A172 (cell line): ENCODE measurements at regions not wholly inside any gene's neighbourhood (a gene's known extent, or its start where the extent isn't known, plus 50 kb on each side); places are given as distances from the start of the nearest gene placed in this dataset.

Experiments used
- DNase-seq: peaks from one replicate; pipeline ENCODE4 v3.0.0-alpha.2; 2015; ENCODE audit warnings: low spot score

DNA sequence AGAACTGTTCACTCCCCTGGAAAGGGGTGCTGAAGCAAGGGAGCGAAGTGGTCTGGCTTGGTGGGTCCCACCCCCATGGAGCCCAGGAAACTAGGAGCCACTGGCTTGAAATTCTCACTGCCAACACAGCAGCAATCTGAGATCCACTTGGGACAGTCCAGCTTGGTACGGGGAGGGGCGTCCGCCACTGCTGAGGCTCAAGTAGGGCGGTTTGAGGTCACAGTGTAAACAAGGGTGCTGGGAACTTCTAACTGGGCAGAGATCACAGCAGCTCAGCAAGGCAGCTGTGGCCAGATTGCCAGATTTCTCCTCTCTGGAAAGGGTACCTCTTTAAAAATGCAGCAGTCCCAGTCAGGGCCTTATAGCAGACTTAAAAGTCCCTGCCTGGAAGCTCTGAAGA lies 53.9 kb upstream of the GALNTL6 start:
- no peak for DNase-seq

DNA sequence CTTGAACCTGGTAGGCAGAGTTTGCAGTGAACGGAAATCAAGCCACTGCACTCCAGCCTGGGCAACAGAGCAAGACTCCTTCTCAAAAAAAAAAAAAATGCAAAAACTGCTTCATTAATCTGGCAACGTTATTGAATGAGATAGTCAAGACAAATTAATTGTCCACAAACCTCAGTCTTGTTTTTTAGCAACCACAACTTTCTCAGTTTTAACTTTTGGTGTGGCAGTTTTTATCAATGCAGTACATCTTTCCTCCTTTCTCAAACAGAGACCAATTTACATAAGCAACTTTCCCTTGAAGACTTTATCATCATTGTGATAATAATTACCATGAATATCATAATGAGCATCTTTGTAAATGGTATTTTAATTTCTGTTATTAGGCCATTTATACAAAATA lies 61.7 kb upstream of the GALNTL6 start:
- DNase-seq, result no peak

DNA sequence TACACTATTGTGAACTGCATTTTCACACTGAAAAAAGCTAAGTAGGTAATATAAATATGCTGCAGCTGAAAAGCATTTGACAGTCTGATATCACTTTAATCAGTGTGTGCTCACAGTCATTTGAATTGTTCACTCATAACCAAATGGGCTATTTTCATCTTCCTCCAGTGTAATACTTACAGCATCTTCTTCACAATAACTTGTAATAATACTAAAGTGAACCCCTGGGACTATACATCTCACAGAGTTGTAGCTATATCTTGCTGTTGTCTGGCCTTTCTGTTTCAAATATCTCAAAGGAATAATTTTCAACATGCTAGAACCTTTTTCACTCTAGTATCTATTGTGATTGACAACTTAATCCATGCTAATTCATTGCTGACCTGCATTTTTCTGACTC lies 66.8 kb upstream of the GALNTL6 start:
- DNase-seq, result no peak

DNA sequence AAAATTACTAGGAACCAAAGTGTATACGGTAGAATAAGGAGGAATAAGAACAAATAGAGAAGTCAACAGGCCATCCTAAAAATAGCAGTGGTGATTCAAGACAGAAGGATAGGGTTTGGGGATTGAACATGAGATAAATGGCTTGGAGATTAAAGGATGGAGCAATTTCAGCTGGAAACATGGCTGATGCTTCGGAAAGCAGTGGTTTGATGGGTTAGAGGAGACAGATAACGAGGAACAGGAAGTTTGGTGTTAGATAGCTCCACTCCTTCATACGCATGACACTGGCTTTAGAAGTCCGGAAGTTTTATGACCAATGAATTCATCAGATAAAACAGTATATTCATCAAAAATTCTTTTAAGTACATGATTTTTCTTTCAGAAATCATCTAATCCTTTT lies 70.8 kb upstream of the GALNTL6 start:
- no peak for DNase-seq

DNA sequence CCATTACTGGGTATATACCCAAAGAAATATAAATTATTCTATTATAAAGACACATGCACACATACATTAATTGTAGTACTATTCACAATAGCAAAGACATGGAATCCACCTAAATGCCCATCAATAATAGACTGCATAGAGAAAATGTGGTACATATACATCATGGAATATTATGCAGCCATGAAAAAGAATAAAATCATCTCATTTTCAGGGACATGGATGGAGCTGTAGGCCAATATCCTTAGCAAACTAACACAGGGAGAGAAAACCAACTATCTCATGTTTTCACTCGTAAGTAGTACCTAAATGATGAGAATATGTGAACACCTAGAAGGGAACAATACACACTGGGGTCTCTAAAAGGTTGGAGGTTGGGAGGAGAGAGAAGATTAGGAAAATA lies 86.0 kb upstream of the GALNTL6 start:
- DNase-seq, result no peak

DNA sequence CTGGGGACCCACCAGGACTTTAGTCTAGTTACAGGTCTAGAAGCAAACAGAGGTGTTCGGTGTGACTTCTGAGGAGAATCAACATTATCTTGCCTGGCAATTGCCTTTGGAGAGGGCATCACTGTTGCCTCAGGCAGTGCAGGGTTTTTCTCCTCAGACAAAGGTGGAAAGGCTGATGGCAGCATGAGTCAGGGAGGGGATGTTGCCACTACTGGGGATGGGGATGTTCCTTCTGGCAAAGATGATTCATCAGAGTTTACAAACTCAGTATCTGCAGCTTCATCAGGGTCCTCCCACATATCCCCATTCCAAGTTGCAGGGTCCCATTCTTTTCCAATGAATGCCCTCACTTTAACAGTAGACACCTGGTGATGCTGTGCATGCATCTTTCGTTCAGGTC lies 91.3 kb upstream of the GALNTL6 start:
- DNase-seq, result no peak

DNA sequence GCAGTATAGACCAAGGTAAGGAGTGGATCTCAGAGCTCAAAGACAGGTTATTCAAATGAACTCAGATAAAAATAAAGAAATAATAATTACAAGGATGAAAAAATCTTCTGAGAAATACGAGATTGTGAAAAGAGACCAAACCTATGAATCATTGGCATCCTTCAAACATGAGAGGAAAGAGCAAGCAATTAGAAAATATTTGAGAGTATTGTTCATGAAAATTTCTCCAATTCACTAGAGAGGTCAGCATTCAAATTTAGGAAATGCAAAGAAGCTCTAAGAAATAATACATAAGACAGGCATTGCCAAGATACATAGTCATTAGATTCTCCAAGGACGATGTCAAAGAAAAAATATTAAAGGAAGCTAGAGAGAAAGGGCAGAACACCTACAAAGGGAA lies 93.5 kb upstream of the GALNTL6 start:
- DNase-seq, result peak; percentile 2

DNA sequence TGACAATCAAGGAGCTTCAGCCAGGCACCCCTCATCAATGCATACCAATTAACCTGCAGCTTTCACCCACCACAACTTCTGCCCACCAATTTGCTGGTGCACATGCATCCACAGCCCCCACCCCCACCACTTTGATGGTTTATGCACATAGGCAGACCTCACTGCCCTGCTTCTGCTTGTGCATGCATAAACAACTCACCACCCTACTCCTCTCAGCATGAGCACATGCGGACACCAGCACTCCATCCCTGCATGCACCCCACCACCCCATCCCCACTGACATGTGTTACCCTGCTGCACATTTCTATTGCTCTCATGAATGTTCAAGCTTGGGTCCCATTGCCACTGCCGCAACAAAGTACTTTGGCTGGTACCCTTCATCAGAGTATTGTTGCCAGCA lies 94.5 kb upstream of the GALNTL6 start:
- DNase-seq, result no peak

DNA sequence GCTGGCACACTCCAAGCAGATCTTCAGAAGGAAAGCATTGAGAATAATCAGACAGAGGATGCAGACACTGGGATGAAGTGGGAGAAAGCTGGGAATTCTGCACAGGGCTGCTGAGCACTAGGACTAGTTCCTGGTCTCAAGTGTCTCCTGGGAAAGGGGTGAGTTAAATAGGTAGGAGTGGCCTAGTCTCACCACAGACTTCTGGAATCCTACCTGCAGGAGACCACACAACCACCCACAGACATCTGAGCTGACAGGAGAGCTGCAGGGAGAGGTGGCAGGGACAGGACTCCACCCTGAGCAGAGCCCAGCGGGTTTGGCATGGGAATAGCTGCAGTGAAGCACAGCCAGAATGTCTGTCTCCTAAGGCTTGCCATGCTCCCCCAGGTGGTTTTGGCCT lies 95.1 kb upstream of the GALNTL6 start:
- DNase-seq, result no peak

DNA sequence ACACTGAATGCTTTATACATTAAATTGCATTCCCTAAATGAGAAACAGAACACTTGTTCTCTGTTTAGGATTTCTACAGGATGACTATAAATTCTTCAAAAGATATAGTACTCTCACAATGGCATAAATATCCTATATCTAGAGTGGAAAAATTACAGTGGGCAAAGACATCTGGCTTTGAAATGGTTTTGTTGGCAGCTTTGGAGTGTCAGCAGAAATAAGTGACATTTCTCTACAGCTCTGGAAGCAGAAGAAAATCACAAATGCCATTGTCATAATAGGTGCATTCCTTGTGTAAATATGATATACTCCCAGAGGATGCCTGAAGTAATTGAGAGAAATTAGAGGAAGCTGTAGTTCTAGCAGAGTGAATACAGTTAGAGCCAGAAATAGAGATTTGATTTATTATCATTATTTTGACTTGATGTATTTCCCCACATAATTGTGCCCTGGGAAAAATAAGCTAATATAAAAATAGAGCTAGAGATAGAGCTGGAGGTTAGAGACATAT lies 95.9 kb upstream of the GALNTL6 start:
- no peak for DNase-seq

DNA sequence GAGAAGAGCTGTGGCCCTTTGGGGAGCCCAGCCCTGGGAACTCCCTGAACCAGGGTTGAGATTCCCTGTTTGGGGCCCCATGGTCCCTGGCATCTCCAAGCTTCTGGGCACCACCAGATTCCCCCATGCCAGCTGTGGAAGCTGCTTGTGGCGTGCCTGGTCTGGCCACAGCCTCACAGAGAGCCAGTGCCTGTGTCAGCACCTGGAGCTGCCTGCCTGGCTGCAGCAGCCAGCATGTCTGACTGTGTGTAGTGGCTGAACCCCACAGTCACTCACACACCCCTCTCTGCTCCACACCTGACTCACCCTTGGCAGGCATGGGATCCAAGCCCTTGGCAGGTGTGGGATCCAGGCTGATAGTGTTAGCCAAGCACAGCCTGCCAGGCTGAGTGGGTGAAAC lies 97.2 kb upstream of the GALNTL6 start:
- no peak for DNase-seq

DNA sequence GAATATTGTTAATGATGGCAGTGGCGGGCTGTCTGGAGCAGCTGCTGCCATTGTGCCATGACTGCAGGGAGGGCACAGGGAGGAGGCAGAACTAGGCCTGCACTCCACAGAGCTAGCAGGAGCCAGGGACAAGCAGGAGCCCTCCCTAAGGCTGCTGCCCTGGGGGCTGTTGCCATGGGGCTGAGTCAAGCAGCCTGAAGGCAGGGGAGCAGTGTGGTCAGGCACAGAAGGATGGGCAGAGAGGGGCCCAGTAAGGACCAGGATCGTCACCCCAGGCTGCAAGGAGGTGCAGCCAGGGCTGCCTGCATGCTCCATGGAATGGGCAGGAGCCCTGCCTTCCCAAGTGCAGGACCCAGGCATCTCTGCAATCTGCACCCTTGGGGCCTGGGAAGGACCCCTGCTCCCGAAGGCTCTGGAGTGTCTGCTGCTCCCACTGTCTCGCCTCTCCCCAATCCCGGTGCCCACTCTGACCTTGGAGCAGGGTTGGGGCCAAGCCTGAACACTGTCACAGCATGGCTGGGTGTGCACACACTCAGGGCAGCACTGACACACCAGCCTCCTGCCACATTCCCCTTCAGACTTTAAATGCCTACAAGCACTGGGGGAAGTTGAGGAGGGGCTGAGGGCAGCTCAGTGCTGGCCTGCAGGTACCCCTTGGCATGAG lies 98.3 kb upstream of the GALNTL6 start:
- DNase-seq, result no peak

DNA sequence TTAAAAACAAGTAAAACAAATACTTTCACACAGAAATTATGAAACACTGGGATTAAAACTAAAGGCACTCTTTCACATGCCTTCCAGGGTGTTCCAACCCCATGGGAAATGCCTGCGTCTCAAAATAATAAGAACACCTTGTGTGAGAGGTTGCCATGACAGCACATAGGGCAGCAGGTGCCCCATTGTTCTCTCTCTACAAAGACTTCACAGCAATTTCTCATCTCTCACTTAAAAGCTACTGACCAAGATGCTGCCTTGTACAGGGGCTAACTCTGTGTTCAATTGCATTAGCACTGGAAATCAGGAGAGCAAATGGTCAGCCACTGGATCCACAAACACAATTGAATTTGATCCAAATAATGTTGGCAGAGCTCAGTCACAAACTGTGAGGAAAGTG lies 102.5 kb upstream of the GALNTL6 start:
- no peak for DNase-seq

DNA sequence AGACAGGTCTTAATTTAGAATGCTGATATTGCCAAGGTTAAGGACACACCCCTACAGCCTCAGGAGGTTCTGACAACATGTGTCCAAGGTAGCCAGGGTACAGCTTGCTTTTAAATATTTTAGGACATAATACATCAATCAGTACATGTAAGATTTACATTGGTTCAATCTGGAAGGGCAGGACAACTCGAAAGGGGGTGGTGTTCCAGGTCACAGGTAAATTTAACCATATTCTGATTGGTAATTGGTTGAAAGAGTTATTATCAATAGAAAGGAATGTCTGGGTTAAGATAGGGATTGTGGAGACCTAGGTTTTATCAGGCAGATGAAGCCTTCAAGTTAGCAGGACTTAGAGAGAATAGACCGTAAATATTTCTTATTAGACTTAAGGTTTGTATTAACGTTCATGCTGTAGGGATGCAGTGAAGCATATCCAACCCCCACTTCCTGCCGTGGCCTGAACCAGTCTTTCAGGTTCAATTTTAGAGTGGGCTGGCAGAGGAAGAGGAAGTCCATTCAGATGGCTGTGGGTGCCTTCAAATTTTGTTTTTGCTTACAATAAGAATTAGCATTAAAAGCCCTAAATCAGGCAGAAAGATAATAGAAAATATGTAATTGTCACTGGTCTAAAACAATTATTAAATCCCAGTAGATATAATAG lies 136.5 kb upstream of the GALNTL6 start:
- DNase-seq, result no peak

DNA sequence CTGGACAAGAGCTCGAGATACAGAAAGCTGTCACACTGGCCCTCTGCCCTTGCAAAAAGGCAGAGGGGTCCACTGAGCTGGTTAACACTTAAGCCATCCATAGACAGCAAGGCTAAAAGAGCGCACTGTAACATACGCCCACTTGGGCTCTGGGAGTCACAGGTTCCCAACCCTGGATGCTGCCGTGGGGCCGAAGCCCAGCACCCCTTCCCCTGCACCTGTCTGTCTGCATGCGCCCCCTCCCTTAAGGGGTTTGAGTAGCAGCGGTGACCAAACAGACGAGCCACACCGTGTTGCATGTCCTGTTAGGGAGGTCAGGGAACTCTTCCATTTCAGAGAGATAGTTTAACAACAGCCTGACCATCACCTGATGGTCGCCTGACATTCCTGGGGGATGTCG lies 138.4 kb upstream of the GALNTL6 start:
- DNase-seq, result no peak

DNA sequence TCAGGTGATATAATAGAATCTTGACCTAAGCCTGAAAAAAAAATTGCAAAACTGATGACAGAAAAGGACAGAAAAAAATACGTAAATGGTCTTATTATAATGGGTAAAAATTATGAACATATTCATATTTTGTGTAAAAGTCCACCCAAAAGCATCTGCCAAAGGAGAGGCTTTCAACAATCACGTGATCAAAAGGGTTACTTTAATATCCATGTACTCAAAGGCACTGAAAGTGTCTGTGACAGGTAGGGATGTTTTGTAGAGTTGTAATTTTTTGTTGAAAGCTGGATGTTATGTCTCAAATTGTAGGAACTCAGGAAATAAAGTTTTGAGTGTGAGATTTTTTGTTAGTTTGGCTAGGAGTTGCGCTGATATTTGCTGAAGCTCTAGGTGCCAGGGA lies 144.8 kb upstream of the GALNTL6 start:
- no peak for DNase-seq

DNA sequence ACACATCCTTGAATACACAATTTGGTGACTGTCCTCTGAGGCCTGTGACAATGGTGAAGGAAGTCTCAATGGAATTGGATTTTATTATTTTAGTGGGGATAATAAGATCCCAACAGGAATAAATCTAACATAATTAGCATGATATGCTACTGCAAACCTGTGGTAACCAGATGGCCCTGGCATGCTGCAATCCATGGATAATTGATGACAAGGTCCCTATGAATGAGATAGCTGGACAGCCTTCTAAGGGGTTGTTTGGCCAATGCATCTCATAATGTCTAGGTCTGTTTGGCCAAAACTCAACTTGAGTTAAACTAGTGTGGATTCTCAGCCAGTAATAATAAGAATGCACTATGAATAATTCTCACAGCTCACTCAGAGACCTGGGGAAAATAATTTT lies 145.3 kb upstream of the GALNTL6 start:
- no peak for DNase-seq

DNA sequence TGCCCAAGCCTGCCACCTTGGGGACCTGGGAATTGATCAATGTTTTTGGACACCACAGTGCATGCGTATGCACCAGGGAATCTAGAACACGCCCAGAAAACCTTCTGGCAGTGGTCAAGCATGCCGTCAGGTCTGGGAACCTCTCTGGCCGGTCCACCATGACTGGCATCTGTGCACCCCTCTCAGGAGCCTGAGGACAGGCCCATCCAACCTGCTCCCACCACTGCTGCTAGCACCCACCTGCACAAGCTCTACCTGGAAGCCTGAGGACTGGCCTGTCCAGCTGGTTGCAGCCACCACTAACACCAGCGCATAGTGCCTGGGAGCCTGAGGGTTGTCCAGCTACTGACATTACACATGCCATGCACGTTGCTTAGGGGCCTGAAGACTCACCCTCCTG lies 162.1 kb upstream of the GALNTL6 start:
- no peak for DNase-seq

DNA sequence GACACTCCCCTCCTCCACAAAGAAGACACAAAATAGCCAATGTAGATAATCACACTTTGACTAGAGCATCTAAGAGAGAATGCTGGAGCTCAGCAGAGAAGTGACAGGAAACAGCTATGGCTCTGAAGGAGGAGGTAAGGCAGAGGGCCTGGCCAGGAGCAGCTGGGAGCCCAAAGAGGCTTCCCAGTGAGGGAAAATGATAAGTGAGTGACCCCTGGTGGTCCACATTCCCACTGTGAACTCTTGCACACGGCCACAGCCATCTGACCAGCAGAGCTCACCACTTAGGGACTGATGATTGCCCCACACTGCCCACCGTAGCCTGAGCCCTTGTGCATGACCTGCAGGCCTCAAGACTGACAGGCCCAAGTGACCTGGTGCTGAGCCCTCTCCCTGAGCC lies 162.7 kb upstream of the GALNTL6 start:
- DNase-seq, result no peak

DNA sequence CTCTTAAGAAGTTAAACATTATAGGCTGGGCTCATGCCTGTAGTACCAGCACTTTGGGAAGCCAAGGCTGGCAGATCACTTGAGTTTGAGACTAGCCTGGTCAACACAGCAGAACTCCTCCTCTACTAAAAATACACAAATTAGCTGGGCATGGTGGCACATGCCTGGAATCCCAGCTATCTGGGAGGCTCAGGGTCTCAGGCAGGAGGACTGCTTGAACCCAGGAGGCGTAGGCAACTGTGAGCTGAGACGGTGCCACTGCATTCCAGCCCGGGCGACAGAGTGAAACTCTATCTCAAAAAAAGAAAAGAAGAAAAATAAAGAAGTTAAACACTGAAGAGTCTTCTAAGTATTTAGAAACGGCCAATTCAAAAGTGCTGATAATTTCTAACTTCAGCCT lies 164.3 kb upstream of the GALNTL6 start:
- DNase-seq, result no peak

DNA sequence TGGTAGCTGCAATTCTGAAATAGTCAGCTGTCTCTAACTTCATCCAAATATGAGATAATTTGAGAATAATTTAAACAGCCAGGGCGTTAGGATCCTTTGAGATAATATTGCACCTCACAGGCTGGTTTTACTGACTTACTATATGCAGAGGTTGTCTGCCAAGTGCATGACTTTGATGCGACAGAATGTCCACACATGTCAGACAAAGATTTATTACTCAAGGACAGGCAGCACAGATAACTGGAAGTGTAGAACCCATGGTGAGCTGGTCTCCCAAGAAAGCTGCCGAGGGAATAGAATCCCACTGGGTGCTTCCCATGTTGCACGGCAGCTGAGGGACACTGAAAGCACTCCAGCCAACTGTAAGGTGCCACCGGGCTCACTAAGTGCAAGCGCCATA lies 166.2 kb upstream of the GALNTL6 start:
- DNase-seq, result no peak

DNA sequence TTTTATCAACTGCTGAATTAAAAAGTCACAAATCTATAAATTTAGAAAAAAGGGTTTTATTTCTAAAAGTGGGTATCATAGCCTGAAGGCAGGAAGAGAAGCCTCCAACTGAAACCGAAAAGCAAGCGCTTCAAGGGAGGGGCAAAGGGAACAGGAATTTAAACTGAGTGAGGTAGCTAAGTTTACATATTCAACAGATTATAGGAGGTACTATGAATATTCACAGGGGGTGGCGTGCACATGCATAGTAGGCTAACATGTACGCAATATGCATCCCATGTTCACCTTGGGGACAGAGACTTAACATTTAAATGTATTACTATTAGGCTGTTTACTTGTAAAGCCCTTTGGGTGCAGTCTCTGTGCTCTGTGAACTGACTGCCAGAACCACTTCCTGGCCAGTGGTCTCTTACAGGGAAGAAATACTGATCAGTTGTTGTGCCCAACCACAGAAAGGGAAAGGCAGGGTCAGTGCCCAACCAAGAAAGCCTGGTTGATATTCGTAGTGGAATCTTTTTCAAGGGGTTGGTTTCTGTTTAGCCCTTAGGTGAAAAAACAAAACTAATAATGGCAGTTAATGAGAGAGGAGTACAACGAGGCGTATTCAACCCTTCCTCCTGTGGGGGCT lies 168.7 kb upstream of the GALNTL6 start:
- no peak for DNase-seq

DNA sequence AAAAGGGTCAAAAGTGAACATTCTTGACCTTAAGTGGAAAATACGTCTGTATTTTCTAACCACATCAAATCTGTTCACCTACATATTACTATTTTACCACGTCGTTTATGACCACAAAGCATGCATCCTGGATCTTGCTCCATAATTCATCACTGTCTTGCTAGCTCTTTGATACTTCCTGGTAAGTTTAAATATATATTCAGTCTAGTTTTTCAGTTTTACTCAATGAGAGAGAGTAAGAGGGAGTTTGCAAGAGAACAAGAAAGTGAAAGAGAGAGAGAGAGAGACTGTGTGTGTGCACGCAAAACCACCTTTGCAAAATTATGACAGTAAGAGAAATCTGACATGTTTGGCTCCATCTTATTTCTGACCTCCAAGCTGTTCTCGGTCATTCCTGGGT lies 173.7 kb upstream of the GALNTL6 start:
- DNase-seq, result peak; percentile 4
